ENCODE measurements at regions not wholly inside any gene's neighbourhood (a gene's known extent, or its start where the extent isn't known, plus 50 kb on each side); places are given as distances from the start of the nearest gene placed in this dataset.
"Not testable (repeated sequence)": the region's sequence is repeated elsewhere in the genome, so short reads cannot be mapped to it uniquely, and the experiment has no call there.

- no peak for DNase-seq (ENCODE audit: low spot score)
Measured at GRCh38 chr5:126098330-126099017, 324.7 kb upstream of the GRAMD2B start.

GRCh38 chr5:126099077-126099476, 324.1 kb upstream of the GRAMD2B start:
- no peak for DNase-seq (ENCODE audit: low spot score)

GRCh38 chr5:126100767-126101166, 322.4 kb upstream of the GRAMD2B start:
- DNase-seq (ENCODE audit: low spot score): no peak

- DNase-seq (ENCODE audit: low spot score): no peak
Measured at GRCh38 chr5:126101901-126102300, 321.3 kb upstream of the GRAMD2B start.

GRCh38 chr5:126103050-126103449, 320.2 kb upstream of the GRAMD2B start:
- no peak for DNase-seq (ENCODE audit: low spot score)

GRCh38 chr5:126103868-126104267, 319.3 kb upstream of the GRAMD2B start:
- no peak for DNase-seq (ENCODE audit: low spot score)

GRCh38 chr5:126104341-126104740, 318.9 kb upstream of the GRAMD2B start:
- DNase-seq (ENCODE audit: low spot score): no peak

GRCh38 chr5:126104951-126105350, 318.3 kb upstream of the GRAMD2B start:
- no peak for DNase-seq (ENCODE audit: low spot score)

GRCh38 chr5:126106029-126106428, 317.2 kb upstream of the GRAMD2B start:
- no peak for DNase-seq (ENCODE audit: low spot score)

GRCh38 chr5:126107381-126107780, 315.8 kb upstream of the GRAMD2B start:
- no peak for DNase-seq (ENCODE audit: low spot score)

GRCh38 chr5:126108470-126108869, 314.7 kb upstream of the GRAMD2B start:
- DNase-seq (ENCODE audit: low spot score): no peak

- no peak for DNase-seq (ENCODE audit: low spot score)
Measured at GRCh38 chr5:126115059-126115629, 308.1 kb upstream of the GRAMD2B start.

GRCh38 chr5:126117044-126117443, 306.2 kb upstream of the GRAMD2B start:
- DNase-seq (ENCODE audit: low spot score): no peak

- DNase-seq (ENCODE audit: low spot score): no peak
Measured at GRCh38 chr5:126119887-126120442, 303.2 kb upstream of the GRAMD2B start.

GRCh38 chr5:126120939-126121338, 302.3 kb upstream of the GRAMD2B start:
- no peak for DNase-seq (ENCODE audit: low spot score)

- no peak for DNase-seq (ENCODE audit: low spot score)
Measured at GRCh38 chr5:126122942-126123341, 300.3 kb upstream of the GRAMD2B start.

- DNase-seq (ENCODE audit: low spot score): peak; percentile 16
Measured at GRCh38 chr5:126124706-126125345, 298.4 kb upstream of the GRAMD2B start.

- DNase-seq (ENCODE audit: low spot score): no peak
Measured at GRCh38 chr5:126125407-126125806, 297.8 kb upstream of the GRAMD2B start.

- no peak for DNase-seq (ENCODE audit: low spot score)
Measured at GRCh38 chr5:126126574-126126973, 296.6 kb upstream of the GRAMD2B start.

- not testable (repeated sequence) for DNase-seq (ENCODE audit: low spot score)
Measured at GRCh38 chr5:126127371-126127770, 295.8 kb upstream of the GRAMD2B start.

GRCh38 chr5:126129431-126129830, 293.8 kb upstream of the GRAMD2B start:
- DNase-seq (ENCODE audit: low spot score): no peak

- no peak for DNase-seq (ENCODE audit: low spot score)
Measured at GRCh38 chr5:126133424-126133823, 289.8 kb upstream of the GRAMD2B start.

- DNase-seq (ENCODE audit: low spot score): no peak
Measured at GRCh38 chr5:126137891-126138280, 285.3 kb upstream of the GRAMD2B start.

All from GM03348 (cell line).